ENCODE measurements at regions not wholly inside any gene's neighbourhood (a gene's known extent, or its start where the extent isn't known, plus 50 kb on each side); places are given as distances from the start of the nearest gene placed in this dataset.

GRCh38 chr4:184575306-184575705, 73.9 kb downstream of the CASP3 start:
- no peak for DNase-seq
- intact Hi-C loops (cut with DNase I), result no loop called here

GRCh38 chr4:184574861-184575260, 74.4 kb downstream of the CASP3 start:
- DNase-seq, result no peak
- intact Hi-C loops (cut with DNase I), result no loop called here

DNA sequence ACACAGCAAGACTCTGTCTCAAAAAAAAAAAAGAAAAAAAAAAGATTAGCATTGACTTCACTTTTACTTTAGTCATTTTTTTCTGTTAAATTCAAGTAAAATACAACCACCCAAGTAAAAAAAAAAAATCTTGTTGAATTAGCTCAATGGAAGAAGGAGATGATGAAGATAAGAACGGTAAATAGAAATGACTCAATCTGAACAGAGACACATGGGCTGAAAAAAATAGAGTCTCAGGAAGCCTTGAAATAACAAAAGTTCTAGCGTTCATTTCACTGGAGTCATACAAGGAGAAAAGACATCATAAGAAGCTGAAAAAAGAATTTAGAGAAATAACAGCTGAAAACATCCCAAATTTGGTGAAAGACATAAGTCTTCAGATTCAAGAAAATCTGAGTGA, 75.5 kb downstream of the CASP3 start:
- no peak for DNase-seq
- intact Hi-C loops (cut with DNase I), result no loop called here

DNA sequence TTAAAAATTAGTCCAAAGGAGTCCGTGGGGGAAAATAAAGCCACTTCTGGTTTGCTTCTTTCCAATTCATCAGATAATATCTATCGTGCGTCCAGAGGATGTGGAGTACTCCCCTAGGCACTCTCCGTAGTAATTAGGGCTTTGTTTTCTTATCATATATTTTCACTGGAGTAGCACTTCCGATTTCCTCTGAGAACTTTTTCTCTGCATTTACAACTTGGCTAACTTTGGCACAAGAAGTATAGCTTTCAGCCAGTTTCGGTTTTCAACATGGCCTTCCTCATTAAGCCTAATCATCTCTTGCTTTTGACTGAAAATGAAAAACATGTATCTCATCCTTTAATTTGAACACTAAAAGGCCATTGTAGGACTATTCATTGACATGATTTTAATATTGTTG, 80.5 kb downstream of the CASP3 start:
- intact Hi-C loops (cut with DNase I), result no loop called here
- DNase-seq, result no peak

DNA sequence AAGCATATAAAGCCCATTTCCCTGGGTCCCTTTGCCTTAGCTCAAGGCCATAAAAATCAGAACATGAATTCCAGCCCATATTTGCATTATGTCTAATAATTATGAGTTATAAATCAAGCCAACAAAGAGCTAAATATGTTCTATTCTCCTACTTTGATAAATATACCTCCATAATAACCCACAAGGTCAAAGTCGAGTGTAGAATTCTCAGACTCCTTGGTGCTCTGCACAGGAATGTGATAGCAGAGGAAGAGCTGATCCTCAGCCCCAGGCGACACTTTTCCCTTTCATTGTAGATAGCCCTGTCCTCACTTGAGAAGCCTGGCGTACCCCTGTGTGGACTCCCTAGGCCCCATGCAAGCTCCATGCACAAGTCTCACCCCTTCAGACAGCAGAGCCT, 85.6 kb downstream of the CASP3 start:
- intact Hi-C loops (cut with DNase I), result no loop called here
- no peak for DNase-seq

DNA sequence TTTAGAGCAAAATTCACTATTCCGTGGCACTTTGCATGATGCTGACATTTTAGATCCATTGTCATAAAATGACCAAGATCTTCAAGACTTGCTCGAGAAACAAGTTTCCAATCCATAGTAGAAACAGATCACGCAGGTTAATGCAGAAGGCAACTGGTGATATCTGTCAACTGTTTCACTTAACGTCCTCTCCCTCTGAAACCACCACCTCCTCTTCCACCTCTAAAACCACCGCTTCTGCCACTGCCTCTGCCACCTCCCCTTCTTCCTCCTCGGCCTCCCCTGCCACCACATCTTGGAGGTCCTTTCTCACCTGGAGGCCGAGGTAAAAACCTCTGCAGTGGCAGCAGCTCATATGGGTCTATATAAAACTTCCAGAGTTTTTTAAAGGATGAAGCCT, 84.6 kb upstream of the IRF2 start:
- DNase-seq, result no peak
- intact Hi-C loops (cut with DNase I), result no loop called here

DNA sequence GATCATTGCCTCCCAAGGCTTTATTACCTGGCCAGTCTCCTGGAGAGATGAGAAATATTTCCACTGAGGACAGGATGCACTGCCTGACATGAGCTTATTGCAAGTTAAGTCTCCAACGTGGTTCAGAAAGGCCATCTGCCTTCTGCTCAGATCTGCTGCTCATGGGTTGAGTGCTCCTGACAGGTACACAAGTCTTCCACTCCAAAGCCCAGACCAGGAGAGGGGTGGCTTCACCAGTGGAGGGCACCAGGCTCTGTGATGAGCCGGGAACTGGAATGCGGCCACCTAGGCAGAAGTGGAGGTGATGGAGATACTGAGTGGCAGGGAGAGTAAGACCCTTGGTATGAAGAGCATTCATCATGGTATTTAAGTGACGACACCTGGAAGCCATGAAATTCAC, 79.5 kb upstream of the IRF2 start:
- DNase-seq, result no peak
- intact Hi-C loops (cut with DNase I), result no loop called here

DNA sequence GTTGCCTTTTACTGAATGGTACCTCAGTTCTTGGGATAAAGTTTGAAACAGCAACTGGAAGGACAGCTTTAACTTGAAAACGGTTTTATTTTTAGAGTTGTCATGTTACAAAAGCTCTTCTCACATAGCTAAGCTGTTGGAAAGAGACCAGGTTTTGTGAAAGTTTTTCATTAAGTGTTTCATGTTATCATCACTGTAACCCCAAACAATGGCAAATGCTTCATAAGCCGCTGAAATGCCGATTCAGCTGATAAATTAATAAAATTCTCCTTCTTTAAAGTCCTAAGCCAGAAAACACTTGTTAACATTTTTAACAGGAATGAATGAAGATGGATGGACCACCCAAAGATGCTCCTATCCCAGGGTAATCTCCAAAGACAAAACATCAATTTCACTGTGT, 76.1 kb upstream of the IRF2 start:
- intact Hi-C loops (cut with DNase I), result no loop called here
- DNase-seq, result no peak

DNA sequence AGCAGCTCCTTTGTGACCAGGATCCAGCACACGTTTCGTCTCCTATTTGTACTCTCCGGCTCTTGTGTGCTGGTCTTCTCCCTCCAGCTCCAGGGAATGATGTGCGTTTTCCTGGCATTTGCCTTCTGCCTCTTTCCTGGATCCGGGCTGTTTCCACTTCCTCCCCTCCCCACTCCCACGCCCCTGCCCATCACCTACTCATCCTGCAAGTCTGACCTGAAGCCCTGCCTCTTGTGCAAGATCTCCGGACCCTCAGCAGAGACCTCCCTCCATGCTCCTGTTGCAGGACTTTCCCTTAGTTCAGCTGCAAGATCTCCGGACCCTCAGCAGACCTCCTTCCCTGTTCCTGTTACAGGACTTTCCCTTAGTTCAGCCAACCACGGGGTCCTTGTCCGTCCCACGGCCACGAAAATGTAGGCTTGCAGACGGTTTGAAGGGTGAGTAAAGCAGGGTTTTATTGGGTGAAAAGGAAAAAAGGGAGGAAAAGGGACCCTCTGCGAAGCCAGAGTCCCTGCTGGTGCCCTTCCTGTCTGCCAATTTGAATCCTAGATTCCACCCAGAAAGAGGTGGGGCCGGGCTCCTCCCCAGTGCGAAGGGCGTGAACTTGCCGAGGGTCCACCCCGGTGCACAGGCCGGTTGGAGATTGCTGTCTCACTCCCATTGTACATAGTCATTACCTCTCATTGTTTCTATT, 74.4 kb upstream of the IRF2 start:
- DNase-seq, result no peak
- intact Hi-C loops (cut with DNase I), result no loop called here

GRCh38 chr4:184548316-184548647, 73.9 kb upstream of the IRF2 start:
- DNase-seq, result no peak
- intact Hi-C loops (cut with DNase I), result no loop called here

GRCh38 chr4:184544788-184545409, 70.5 kb upstream of the IRF2 start:
- intact Hi-C loops (cut with DNase I), result no loop called here
- DNase-seq, result no peak

- DNase-seq, result no peak
- intact Hi-C loops (cut with DNase I), result no loop called here
Measured at GRCh38 chr4:184541907-184542306, 67.6 kb upstream of the IRF2 start.

DNA sequence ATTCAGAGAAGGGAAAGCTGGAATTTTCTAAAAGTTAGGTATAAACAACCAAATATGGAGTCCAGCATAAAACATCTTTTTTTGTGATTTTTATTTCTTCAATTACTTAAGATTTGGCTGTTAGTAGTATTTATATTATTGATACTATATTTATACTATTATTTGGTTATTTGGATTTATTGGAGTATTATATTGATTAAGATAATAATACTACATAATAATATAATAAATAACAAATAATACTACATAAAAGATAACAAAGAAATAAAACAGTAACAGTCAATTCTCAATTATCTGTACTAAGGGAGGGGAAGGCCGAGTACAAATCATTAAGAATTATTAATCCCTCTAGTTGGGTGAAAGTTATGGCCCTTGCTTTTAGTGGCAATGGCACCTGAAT, 66.0 kb upstream of the IRF2 start:
- intact Hi-C loops (cut with DNase I), result no loop called here
- DNase-seq, result no peak

- intact Hi-C loops (cut with DNase I), result loop anchor here (1.0 to 5.0 kb wide), 4 partner anchors 109 to 274 kb away; partner anchors contain the start of genes CASP3, CENPU and PRIMPOL
- peak; percentile 74 to 96 (median 82) for DNase-seq
Measured at GRCh38 chr4:184538023-184538599, 63.8 kb upstream of the IRF2 start.

DNA sequence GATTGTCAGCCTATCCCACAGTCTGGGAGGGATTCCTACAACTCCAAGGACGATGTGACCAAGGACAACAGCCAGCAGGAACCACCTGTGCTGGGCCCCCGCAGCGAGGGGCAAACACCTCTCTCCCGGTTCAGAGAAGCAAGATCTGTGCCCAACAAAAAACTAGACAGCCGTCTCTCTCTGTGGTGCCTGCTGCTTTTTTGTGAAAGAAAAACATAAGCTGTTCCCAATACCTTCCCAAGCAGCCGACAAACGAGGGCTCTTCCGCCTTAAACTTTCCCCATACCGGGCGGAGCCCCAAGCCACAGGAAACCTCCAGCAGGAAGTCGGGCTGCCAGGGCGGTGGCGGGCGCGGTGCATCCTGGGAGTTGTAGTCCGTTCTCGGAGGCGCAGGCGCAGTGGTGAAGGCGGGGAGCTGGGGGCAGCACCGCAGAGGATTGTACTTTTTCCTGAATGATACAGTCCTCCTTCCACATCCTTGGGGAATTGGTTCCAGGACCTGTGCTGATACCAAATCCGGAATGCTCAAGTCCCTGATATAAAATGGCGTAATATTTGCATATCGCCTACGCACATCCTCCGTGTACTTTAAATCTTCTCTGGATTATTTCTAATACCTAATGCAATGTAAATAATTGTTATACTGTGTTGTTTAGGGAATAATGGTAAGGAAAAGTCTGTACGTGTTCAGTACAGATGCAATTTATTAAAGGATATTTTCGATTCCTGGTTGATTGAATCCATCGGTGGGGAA, 63.1 kb upstream of the IRF2 start:
- intact Hi-C loops (cut with DNase I), result loop anchor here (1.0 to 5.0 kb wide), 5 partner anchors 63 to 273 kb away; partner anchors contain the start of genes CASP3, CENPU, IRF2 and PRIMPOL
- peak; percentile 93 to 99 (median 96) for DNase-seq

- intact Hi-C loops (cut with DNase I), result loop anchor here (1.0 to 5.0 kb wide), 4 partner anchors 63 to 195 kb away; partner anchors contain the start of genes CASP3, CENPU, IRF2 and PRIMPOL
- DNase-seq, result no peak
Measured at GRCh38 chr4:184536881-184537248, 62.5 kb upstream of the IRF2 start.

GRCh38 chr4:184536065-184536880, 61.9 kb upstream of the IRF2 start:
- intact Hi-C loops (cut with DNase I), result loop anchor here (5.0 kb wide), 3 partner anchors 111 to 196 kb away; partner anchors contain the start of genes CASP3, CENPU and PRIMPOL
- DNase-seq, result no peak

DNA sequence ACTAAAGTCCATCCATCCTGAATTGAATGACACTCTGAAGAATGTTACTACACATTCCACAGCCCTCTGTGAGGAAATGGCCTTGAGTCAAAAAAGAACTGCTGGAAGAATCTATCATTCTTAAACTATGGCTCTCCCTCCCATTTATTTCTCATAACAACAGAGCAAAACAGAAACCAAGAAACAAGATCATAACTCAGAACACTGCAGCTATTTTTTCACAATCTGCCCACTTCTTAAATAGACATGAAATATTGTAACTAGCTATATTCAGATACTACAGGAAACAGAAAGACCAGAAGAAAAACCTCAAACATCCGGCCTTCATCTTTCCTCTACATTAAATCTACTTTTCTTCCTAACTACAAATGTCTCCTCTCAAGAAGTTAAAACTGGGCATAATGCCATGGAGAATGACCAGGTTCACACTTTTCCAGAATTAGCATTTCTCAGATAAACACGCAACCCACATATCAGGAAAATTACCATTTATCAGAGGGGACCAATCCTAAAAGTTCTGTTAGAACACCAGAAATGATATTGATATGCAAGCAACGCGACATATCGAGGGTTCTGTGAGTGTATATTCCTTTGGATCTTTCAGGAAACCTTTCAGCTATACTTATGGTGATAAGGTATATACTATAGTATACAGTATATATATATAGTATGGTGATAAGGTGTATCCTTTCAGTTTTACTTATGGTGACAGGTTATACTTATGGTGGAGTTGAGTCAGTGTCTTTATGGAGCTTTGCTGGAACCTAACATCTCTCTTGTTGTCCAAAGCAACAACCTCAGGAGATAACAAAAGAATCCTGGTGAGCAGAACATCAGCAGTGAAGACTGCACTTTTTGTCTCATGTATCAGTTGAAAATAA, 60.4 kb upstream of the IRF2 start:
- intact Hi-C loops (cut with DNase I), result loop anchor here (5.0 kb wide), 3 partner anchors 113 to 198 kb away; partner anchors contain the start of genes CASP3, CENPU and PRIMPOL
- DNase-seq, result no peak

DNA sequence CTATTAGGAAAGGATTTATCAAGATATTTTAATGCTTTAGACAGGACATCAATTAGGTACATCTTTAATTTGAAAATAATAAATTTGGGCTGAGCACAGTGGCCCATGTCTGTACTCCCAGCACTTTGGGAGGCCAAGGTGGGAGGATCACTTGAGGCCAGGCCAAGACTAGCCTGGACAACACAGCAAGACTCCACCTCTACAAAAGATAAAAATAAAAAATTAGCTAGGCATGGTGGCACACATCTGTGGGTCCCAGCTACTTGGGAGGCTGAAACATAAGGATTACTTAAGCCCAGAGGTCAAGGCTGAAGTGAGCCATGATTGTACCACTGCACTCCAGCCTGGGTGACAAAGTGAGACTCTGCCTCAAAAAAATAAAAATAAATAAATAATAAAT, 59.6 kb upstream of the IRF2 start:
- intact Hi-C loops (cut with DNase I), result no loop called here
- no peak for DNase-seq

Data from posterior cingulate gyrus (tissue), 11 donors.